ENCODE measurements at regions not wholly inside any gene's neighbourhood (a gene's known extent, or its start where the extent isn't known, plus 50 kb on each side); places are given as distances from the start of the nearest gene placed in this dataset.
A peak's percentile ranks its signal among the peaks of the same experiment; 100 is the strongest.
"Not testable (repeated sequence)": the region's sequence is repeated elsewhere in the genome, so short reads cannot be mapped to it uniquely, and the experiment has no call there.

- no peak for DNase-seq (ENCODE audit: low read depth in 2 of 3, low spot score in 2 of 3)
These were observed 132.7 kb upstream of the GMNC start for GRCh38 chr3:190995156-190995555.

- no peak for DNase-seq (ENCODE audit: low read depth in 2 of 3, low spot score in 2 of 3)
These were observed 128.4 kb upstream of the GMNC start for GRCh38 chr3:190990898-190991297.

GRCh38 chr3:190989218-190989617 lies 126.7 kb upstream of the GMNC start:
- DNase-seq (ENCODE audit: low read depth in 2 of 3, low spot score in 2 of 3), result peak in 1 of 3 donors; percentile 49

- no peak for DNase-seq (ENCODE audit: low read depth in 2 of 3, low spot score in 2 of 3)
These were observed 125.6 kb upstream of the GMNC start for GRCh38 chr3:190988102-190988501.

- no peak for DNase-seq (ENCODE audit: low read depth in 2 of 3, low spot score in 2 of 3)
These were observed 122.2 kb upstream of the GMNC start for GRCh38 chr3:190984502-190985244.

- peak in 2 of 3 donors; percentile 84 to 97 for DNase-seq (ENCODE audit: low read depth in 2 of 3, low spot score in 2 of 3)
These were observed 121.4 kb upstream of the GMNC start for GRCh38 chr3:190983875-190984274.

GRCh38 chr3:190973771-190974170 lies 111.3 kb upstream of the GMNC start:
- no peak for DNase-seq (ENCODE audit: low read depth in 2 of 3, low spot score in 2 of 3)

GRCh38 chr3:190972840-190973270 lies 110.4 kb upstream of the GMNC start:
- DNase-seq (ENCODE audit: low read depth in 2 of 3, low spot score in 2 of 3), result no peak

- DNase-seq (ENCODE audit: low read depth in 2 of 3, low spot score in 2 of 3), result no peak
These were observed 109.7 kb upstream of the GMNC start for GRCh38 chr3:190972196-190972595.

GRCh38 chr3:190970560-190970959 lies 108.1 kb upstream of the GMNC start:
- DNase-seq (ENCODE audit: low read depth in 2 of 3, low spot score in 2 of 3), result no peak

GRCh38 chr3:190968616-190969015 lies 106.1 kb upstream of the GMNC start:
- DNase-seq (ENCODE audit: low read depth in 2 of 3, low spot score in 2 of 3), result no peak

- DNase-seq (ENCODE audit: low read depth in 2 of 3, low spot score in 2 of 3), result not testable (repeated sequence)
These were observed 102.4 kb upstream of the GMNC start for GRCh38 chr3:190964931-190965330.

- DNase-seq (ENCODE audit: low read depth in 2 of 3, low spot score in 2 of 3), result no peak
These were observed 96.6 kb upstream of the GMNC start for GRCh38 chr3:190959077-190959476.

- DNase-seq (ENCODE audit: low read depth in 2 of 3, low spot score in 2 of 3), result no peak
These were observed 79.3 kb upstream of the GMNC start for GRCh38 chr3:190941694-190942260.

GRCh38 chr3:190934616-190935015 lies 72.1 kb upstream of the GMNC start:
- not testable (repeated sequence) for DNase-seq (ENCODE audit: low read depth in 2 of 3, low spot score in 2 of 3)

- DNase-seq (ENCODE audit: low read depth in 2 of 3, low spot score in 2 of 3), result no peak
These were observed 64.1 kb upstream of the GMNC start for GRCh38 chr3:190926619-190927018.

- DNase-seq (ENCODE audit: low read depth in 2 of 3, low spot score in 2 of 3), result no peak
These were observed 50.2 kb upstream of the GMNC start for GRCh38 chr3:190912736-190913135.

All from hematopoietic multipotent progenitor cell (in vitro differentiated cells).